Uterus (tissue), 2 donors: ENCODE measurements at regions not wholly inside any gene's neighbourhood (a gene's known extent, or its start where the extent isn't known, plus 50 kb on each side); places are given as distances from the start of the nearest gene placed in this dataset.

ENCODE experiments used
- CTCF ChIP-seq, 4 experiments: fragments of 200-600 bp in 2 of 4; fragments of 450-650 bp in 2 of 4; sonication (generic) in 2 of 4; IDR thresholded peaks; one replicate each; pipeline ENCODE4 v1.5.1; 2016 to 2019; ENCODE audit warnings: antibody characterized with exemption in 4 of 4, mild to moderate bottlenecking in 2 of 4, moderate library complexity in 1 of 4
- POLR2A ChIP-seq, 2 donors: fragments of 450-650 bp; IDR thresholded peaks; one replicate each; pipeline ENCODE4 v1.6.1; 2016; ENCODE audit warnings: antibody characterized with exemption in 2 of 2, mild to moderate bottlenecking in 1 of 2, moderate library complexity in 1 of 2

- TF ChIP-seq CTCF (IDR thresholded peaks at IDR 0.05) (no peak), POLR2A (IDR thresholded peaks at IDR 0.05) (no peak)
Measured at GRCh38 chr20:23145281-23145700, 59.2 kb upstream of the CD93 start.
